Activated T-helper 17 cell treated with anti-CD3 and anti-CD28 coated beads, Interleukin-2, amount 50 U/mL, for 72 hours (primary cell): ENCODE measurements at regions not wholly inside any gene's neighbourhood (a gene's known extent, or its start where the extent isn't known, plus 50 kb on each side); places are given as distances from the start of the nearest gene placed in this dataset.
A peak's percentile ranks its signal among the peaks of the same experiment; 100 is the strongest.
"Not testable (repeated sequence)": the region's sequence is repeated elsewhere in the genome, so short reads cannot be mapped to it uniquely, and the experiment has no call there.

Experiments used
- ATAC-seq: fragments of 150-1000 bp; cut with Tn5 transposase; replicated peaks from 2 replicates; pipeline ENCODE4 v1.10.0; 2021; ENCODE audit warnings: mild to moderate bottlenecking, moderate library complexity
- H3K27ac Mint-ChIP-seq: one replicate; pipeline ENCODE4 v1.8.0; 2022; ENCODE audit warnings: mixed read lengths
- H3K27me3 Mint-ChIP-seq: one replicate; pipeline ENCODE4 v1.8.0; 2022; ENCODE audit warnings: mixed read lengths
- H3K36me3 Mint-ChIP-seq: one replicate; pipeline ENCODE4 v1.8.0; 2022; ENCODE audit warnings: low read depth, mild to moderate bottlenecking, mixed read lengths
- H3K4me1 Mint-ChIP-seq: one replicate; pipeline ENCODE4 v1.8.0; 2022; ENCODE audit warnings: mixed read lengths
- H3K4me3 Mint-ChIP-seq: one replicate; pipeline ENCODE4 v1.8.0; 2022; ENCODE audit warnings: mild to moderate bottlenecking, mixed read lengths
- H3K9me3 Mint-ChIP-seq: one replicate; pipeline ENCODE4 v1.8.0; 2022; ENCODE audit warnings: mixed read lengths

- H3K4me3 Mint-ChIP-seq, H3K27me3 Mint-ChIP-seq, ATAC-seq, H3K36me3 Mint-ChIP-seq, H3K9me3 Mint-ChIP-seq, H3K4me1 Mint-ChIP-seq, H3K27ac Mint-ChIP-seq: not testable (repeated sequence)
Measured at GRCh38 chr10:48102410-48103146, 103.0 kb upstream of the FAM25C start.

DNA sequence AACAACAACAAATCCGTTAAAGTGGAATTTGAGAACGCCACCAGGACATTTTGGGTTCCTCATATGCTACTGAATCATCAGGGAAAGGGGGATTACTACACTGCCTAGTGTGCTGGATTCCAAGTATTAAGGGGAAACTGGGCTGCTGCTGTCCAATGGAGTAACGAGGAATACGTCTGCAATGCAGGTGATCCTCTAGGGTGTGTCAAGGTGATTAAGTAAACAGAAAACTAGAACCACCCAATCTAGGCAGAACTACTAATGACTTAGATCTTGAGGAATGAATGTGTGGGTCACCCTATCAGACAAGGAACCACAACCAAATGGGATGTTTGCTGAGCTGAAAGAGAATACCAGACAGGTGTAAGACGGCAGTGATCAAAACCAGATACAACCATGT, 99.3 kb upstream of the FAM25C start:
- not testable (repeated sequence) for H3K4me1 Mint-ChIP-seq, H3K9me3 Mint-ChIP-seq, H3K36me3 Mint-ChIP-seq, H3K27ac Mint-ChIP-seq, H3K4me3 Mint-ChIP-seq, H3K27me3 Mint-ChIP-seq, ATAC-seq

- not testable (repeated sequence) for H3K4me3 Mint-ChIP-seq, H3K27me3 Mint-ChIP-seq, H3K4me1 Mint-ChIP-seq, H3K9me3 Mint-ChIP-seq, H3K27ac Mint-ChIP-seq, H3K36me3 Mint-ChIP-seq, ATAC-seq
Measured at GRCh38 chr10:48090706-48091105, 91.1 kb upstream of the FAM25C start.

- H3K36me3 Mint-ChIP-seq, ATAC-seq, H3K27ac Mint-ChIP-seq, H3K4me1 Mint-ChIP-seq, H3K4me3 Mint-ChIP-seq, H3K9me3 Mint-ChIP-seq, H3K27me3 Mint-ChIP-seq: not testable (repeated sequence)
Measured at GRCh38 chr10:48088087-48088486, 88.5 kb upstream of the FAM25C start.

- H3K4me3 Mint-ChIP-seq, H3K27ac Mint-ChIP-seq, ATAC-seq, H3K4me1 Mint-ChIP-seq, H3K9me3 Mint-ChIP-seq, H3K27me3 Mint-ChIP-seq, H3K36me3 Mint-ChIP-seq: not testable (repeated sequence)
Measured at GRCh38 chr10:48084446-48084845, 84.9 kb upstream of the FAM25C start.

DNA sequence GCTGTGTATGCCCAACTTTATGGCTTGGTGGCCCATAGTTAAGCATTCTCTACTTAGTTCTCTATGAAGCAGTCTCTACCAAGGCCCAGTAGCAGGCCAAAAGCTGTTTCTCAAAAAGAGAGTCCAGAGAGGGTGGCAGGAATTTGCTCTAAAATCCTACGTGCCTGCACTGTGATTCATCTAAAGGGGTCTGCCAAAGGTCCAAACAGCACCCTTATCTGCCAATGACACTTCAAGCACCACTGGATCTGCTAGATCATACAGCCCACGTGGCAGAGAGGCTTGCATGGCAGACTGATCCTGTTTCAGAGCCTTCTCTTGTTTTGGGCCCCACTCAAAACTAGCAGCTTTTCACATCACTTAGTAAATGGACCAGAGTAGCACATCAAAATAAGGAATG, 71.6 kb upstream of the FAM25C start:
- H3K9me3 Mint-ChIP-seq, H3K4me1 Mint-ChIP-seq, H3K36me3 Mint-ChIP-seq, ATAC-seq, H3K27ac Mint-ChIP-seq, H3K27me3 Mint-ChIP-seq, H3K4me3 Mint-ChIP-seq: not testable (repeated sequence)

GRCh38 chr10:48063944-48064625, 64.5 kb upstream of the FAM25C start:
- not testable (repeated sequence) for H3K36me3 Mint-ChIP-seq, H3K27me3 Mint-ChIP-seq, H3K27ac Mint-ChIP-seq, H3K4me1 Mint-ChIP-seq, H3K9me3 Mint-ChIP-seq, H3K4me3 Mint-ChIP-seq
- ATAC-seq = peak; percentile 76

DNA sequence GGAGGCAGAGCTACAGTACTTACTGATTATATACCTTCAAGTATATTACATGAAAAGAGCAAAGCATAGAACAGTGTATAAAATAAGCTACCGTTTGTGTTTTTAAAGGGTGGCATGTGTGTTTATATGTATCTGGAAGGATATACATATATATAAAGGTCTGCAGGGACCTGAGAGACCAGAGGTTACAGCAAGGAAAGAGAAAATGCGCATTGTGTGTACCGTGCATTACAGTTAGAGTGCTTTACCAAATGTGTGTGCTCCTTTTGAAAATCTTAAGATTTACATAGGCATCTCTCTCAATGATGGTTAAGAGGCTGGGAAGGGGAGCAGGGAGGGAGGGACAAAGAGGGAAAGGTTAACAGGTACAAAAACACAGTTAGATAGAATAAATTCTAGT, 55.8 kb upstream of the FAM25C start:
- ATAC-seq = not testable (repeated sequence)

More for the DNA sequence above, 55.8 kb upstream of the FAM25C start:
- not testable (repeated sequence) for H3K4me3 Mint-ChIP-seq, H3K9me3 Mint-ChIP-seq, H3K4me1 Mint-ChIP-seq, H3K36me3 Mint-ChIP-seq, H3K27ac Mint-ChIP-seq, H3K27me3 Mint-ChIP-seq
